ENCODE measurements at regions not wholly inside any gene's neighbourhood (a gene's known extent, or its start where the extent isn't known, plus 50 kb on each side); places are given as distances from the start of the nearest gene placed in this dataset.

- POLR2A ChIA-PET (ENCODE audit: unreplicated experiment), result no interaction called here
- ATAC-seq (no peak), DNase-seq (no peak)
- Histone ChIP-seq H2AFZ (ENCODE audit: low read length) (no peak overlapping the region), H3K9me2 (replicated peaks; ENCODE audit: low read length) (no peaks in the 10 kb centered on the region), H3K27me3 (ENCODE audit: low read length) (no peaks in the 10 kb centered on the region), H3K4me1 (ENCODE audit: insufficient read depth, low read length) (no peaks in the 10 kb centered on the region), H3K9me3 (ENCODE audit: low read length) (no peaks in the 10 kb centered on the region), H3K9ac (ENCODE audit: low read length) (no peak overlapping the region), H3F3A (ENCODE audit: low read length, unreplicated experiment) (no peaks in the 10 kb centered on the region), H3K27ac (ENCODE audit: low read length) (no peak overlapping the region), H3K79me2 (ENCODE audit: low read length) (no peaks in the 10 kb centered on the region), H3K4me3 (ENCODE audit: low read length) (no peak overlapping the region), H3K4me2 (ENCODE audit: low read length) (no peak overlapping the region), H3K36me3 (ENCODE audit: low read depth, low read length) (no peaks in the 10 kb centered on the region), H4K20me1 (ENCODE audit: low read length) (no peaks in the 10 kb centered on the region)
- TF ChIP-seq CTCF (conservative IDR thresholded peaks at IDR 0.05; ENCODE audit: low read depth, low read length) (no peak), EZH2phosphoT487 (IDR thresholded peaks at IDR 0.05; ENCODE audit: borderline replicate concordance, low read length) (no peak), EZH2 (IDR thresholded peaks at IDR 0.05; ENCODE audit: low read length, unreplicated experiment) (no peak)
- BruUV-seq (replicated peaks), result no TSS peak
- intact Hi-C loops (cut with micrococcal nuclease), result no loop called here
- CTCF ChIA-PET, result no interaction called here
Measured at GRCh38 chr5:54832045-54832444, 153.3 kb downstream of the ESM1 start.

GRCh38 chr5:54831233-54831632, 154.2 kb downstream of the ESM1 start:
- ChIA-PET POLR2A (ENCODE audit: unreplicated experiment) (no interaction called here), CTCF (no interaction called here)
- ATAC-seq, result no peak
- no peak overlapping the region for H2AFZ ChIP-seq (ENCODE audit: low read length)
- H3K9ac ChIP-seq (ENCODE audit: low read length), result no peak overlapping the region
- no peak for DNase-seq
- TF ChIP-seq CTCF (conservative IDR thresholded peaks at IDR 0.05; ENCODE audit: low read depth, low read length), result no peak
- no peak for TF ChIP-seq EZH2 (IDR thresholded peaks at IDR 0.05; ENCODE audit: low read length, unreplicated experiment)
- no peak for TF ChIP-seq EZH2phosphoT487 (IDR thresholded peaks at IDR 0.05; ENCODE audit: borderline replicate concordance, low read length)
- H3K36me3 ChIP-seq (ENCODE audit: low read depth, low read length), result no peaks in the 10 kb centered on the region
- H3K4me3 ChIP-seq (ENCODE audit: low read length), result no peak overlapping the region
- H3K4me2 ChIP-seq (ENCODE audit: low read length), result no peak overlapping the region
- H3K27ac ChIP-seq (ENCODE audit: low read length), result no peak overlapping the region
- H4K20me1 ChIP-seq (ENCODE audit: low read length), result no peaks in the 10 kb centered on the region
- H3K79me2 ChIP-seq (ENCODE audit: low read length), result no peaks in the 10 kb centered on the region
- no peaks in the 10 kb centered on the region for H3K4me1 ChIP-seq (ENCODE audit: insufficient read depth, low read length)
- H3F3A ChIP-seq (ENCODE audit: low read length, unreplicated experiment), result no peaks in the 10 kb centered on the region
- BruUV-seq (replicated peaks), result no TSS peak
- intact Hi-C loops (cut with micrococcal nuclease), result no loop called here
- no peaks in the 10 kb centered on the region for H3K27me3 ChIP-seq (ENCODE audit: low read length)
- H3K9me2 ChIP-seq (replicated peaks; ENCODE audit: low read length), result no peaks in the 10 kb centered on the region
- H3K9me3 ChIP-seq (ENCODE audit: low read length), result no peaks in the 10 kb centered on the region

- DNase-seq, result no peak
- ChIA-PET POLR2A (ENCODE audit: unreplicated experiment) (no interaction called here), CTCF (no interaction called here)
- H3K9me2 ChIP-seq (replicated peaks; ENCODE audit: low read length), result no peaks in the 10 kb centered on the region
- no TSS peak for BruUV-seq (replicated peaks)
- no peaks in the 10 kb centered on the region for H3K27me3 ChIP-seq (ENCODE audit: low read length)
- H3K4me3 ChIP-seq (ENCODE audit: low read length), result no peak overlapping the region
- no peak overlapping the region for H3K4me2 ChIP-seq (ENCODE audit: low read length)
- no peaks in the 10 kb centered on the region for H3K79me2 ChIP-seq (ENCODE audit: low read length)
- no peaks in the 10 kb centered on the region for H3K9me3 ChIP-seq (ENCODE audit: low read length)
- no peaks in the 10 kb centered on the region for H3K4me1 ChIP-seq (ENCODE audit: insufficient read depth, low read length)
- no peak overlapping the region for H3K27ac ChIP-seq (ENCODE audit: low read length)
- no peaks in the 10 kb centered on the region for H3F3A ChIP-seq (ENCODE audit: low read length, unreplicated experiment)
- no peaks in the 10 kb centered on the region for H4K20me1 ChIP-seq (ENCODE audit: low read length)
- no peak for ATAC-seq
- H2AFZ ChIP-seq (ENCODE audit: low read length), result no peak overlapping the region
- TF ChIP-seq CTCF (conservative IDR thresholded peaks at IDR 0.05; ENCODE audit: low read depth, low read length) (no peak), EZH2 (IDR thresholded peaks at IDR 0.05; ENCODE audit: low read length, unreplicated experiment) (no peak), EZH2phosphoT487 (IDR thresholded peaks at IDR 0.05; ENCODE audit: borderline replicate concordance, low read length) (no peak)
- no peaks in the 10 kb centered on the region for H3K36me3 ChIP-seq (ENCODE audit: low read depth, low read length)
- intact Hi-C loops (cut with micrococcal nuclease), result no loop called here
- no peak overlapping the region for H3K9ac ChIP-seq (ENCODE audit: low read length)
Measured at GRCh38 chr5:54829676-54830535, 155.5 kb downstream of the ESM1 start.
